ENCODE measurements at regions not wholly inside any gene's neighbourhood (a gene's known extent, or its start where the extent isn't known, plus 50 kb on each side); places are given as distances from the start of the nearest gene placed in this dataset.
A peak's percentile ranks its signal among the peaks of the same experiment; 100 is the strongest.

GRCh38 chr2:199136242-199136641, 321.5 kb downstream of the SATB2 start:
- peak; percentile 52 for DNase-seq (ENCODE audit: low read depth)

- DNase-seq (ENCODE audit: low read depth) = no peak
Observed at GRCh38 chr2:199131876-199132275, 325.9 kb downstream of the SATB2 start.

- DNase-seq (ENCODE audit: low read depth) = no peak
Observed at GRCh38 chr2:199131136-199131655, 326.5 kb downstream of the SATB2 start.

- DNase-seq (ENCODE audit: low read depth) = no peak
Observed at GRCh38 chr2:199130501-199130900, 327.2 kb downstream of the SATB2 start.

- DNase-seq (ENCODE audit: low read depth) = peak; percentile 48
Observed at GRCh38 chr2:199128476-199129229, 329.1 kb downstream of the SATB2 start.

GRCh38 chr2:199119796-199120195, 337.9 kb downstream of the SATB2 start:
- DNase-seq (ENCODE audit: low read depth) = no peak

GRCh38 chr2:199118673-199119112, 339.0 kb downstream of the SATB2 start:
- DNase-seq (ENCODE audit: low read depth) = no peak

GRCh38 chr2:199115169-199115568, 342.6 kb downstream of the SATB2 start:
- no peak for DNase-seq (ENCODE audit: low read depth)

GRCh38 chr2:199113111-199113510, 344.6 kb downstream of the SATB2 start:
- DNase-seq (ENCODE audit: low read depth) = no peak

GRCh38 chr2:199111458-199111857, 346.3 kb downstream of the SATB2 start:
- DNase-seq (ENCODE audit: low read depth) = peak; percentile 32

- peak; percentile 16 for DNase-seq (ENCODE audit: low read depth)
Observed at GRCh38 chr2:199108056-199108455, 349.7 kb downstream of the SATB2 start.

GRCh38 chr2:199105826-199106225, 351.9 kb downstream of the SATB2 start:
- no peak for DNase-seq (ENCODE audit: low read depth)

- DNase-seq (ENCODE audit: low read depth) = no peak
Observed at GRCh38 chr2:199101487-199101886, 356.3 kb downstream of the SATB2 start.

- DNase-seq (ENCODE audit: low read depth) = peak; percentile 71
Observed at GRCh38 chr2:199100326-199101110, 357.2 kb downstream of the SATB2 start.

- no peak for DNase-seq (ENCODE audit: low read depth)
Observed at GRCh38 chr2:199092419-199092818, 365.3 kb downstream of the SATB2 start.

- peak; percentile 32 for DNase-seq (ENCODE audit: low read depth)
Observed at GRCh38 chr2:199085261-199085660, 372.5 kb downstream of the SATB2 start.

- no peak for DNase-seq (ENCODE audit: low read depth)
Observed at GRCh38 chr2:199070322-199070949, 387.3 kb downstream of the SATB2 start.

- no peak for DNase-seq (ENCODE audit: low read depth)
Observed at GRCh38 chr2:199064201-199064600, 393.5 kb downstream of the SATB2 start.

GRCh38 chr2:199057936-199058335, 399.8 kb downstream of the SATB2 start:
- DNase-seq (ENCODE audit: low read depth) = no peak

- DNase-seq (ENCODE audit: low read depth) = peak; percentile 10
Observed at GRCh38 chr2:199055336-199055735, 402.4 kb downstream of the SATB2 start.

GRCh38 chr2:199042660-199043379, 414.9 kb downstream of the SATB2 start:
- no peak for DNase-seq (ENCODE audit: low read depth)
